SK-N-MC (cell line): ENCODE measurements at regions not wholly inside any gene's neighbourhood (a gene's known extent, or its start where the extent isn't known, plus 50 kb on each side); places are given as distances from the start of the nearest gene placed in this dataset.

Source experiments
- EZH2 ChIP-seq: fragments of 200-600 bp; sonication (generic); IDR thresholded peaks from one replicate; pipeline ENCODE4 v1.6.1; 2017; ENCODE audit warnings: antibody characterized with exemption
- FOXP2 ChIP-seq: optimal IDR thresholded peaks from 2 replicates; pipeline ENCODE3; 2011; ENCODE audit warnings: mild to moderate bottlenecking, moderate library complexity; ENCODE audit not compliant: insufficient read depth; ENCODE audit errors: extremely low read length, control extremely low read depth
- POLR2AphosphoS5 ChIP-seq: IDR thresholded peaks from 2 replicates; pipeline ENCODE4 v1.6.1; 2012; ENCODE audit warnings: mild to moderate bottlenecking, low read depth, low read length, borderline replicate concordance

- TF ChIP-seq POLR2AphosphoS5 = no peak
- no peak for TF ChIP-seq FOXP2
- no peak for TF ChIP-seq EZH2
Observed at GRCh38 chr6:105497549-105497948, 94.7 kb upstream of the PREP start.
